PC-3 (cell line): ENCODE measurements at regions not wholly inside any gene's neighbourhood (a gene's known extent, or its start where the extent isn't known, plus 50 kb on each side); places are given as distances from the start of the nearest gene placed in this dataset.

Source experiments
- ATAC-seq: fragments of 200-7000 bp; cut with Tn5 transposase; 2 replicates; pipeline ENCODE4 v1.9.1; 2020; ENCODE audit warnings: mild to moderate bottlenecking, moderate library complexity
- BruUV-seq: library from RNA; stranded (reverse); fragments of 400-500 nt; replicated peaks from 2 replicates; lab custom pipeline; 2021; lab: Mats Ljungman, UMichigan
- CTCF ChIA-PET: fragments of 300-600 bp; sonication (Branson Sonifier 250); formaldehyde crosslinking; loops from one replicate; lab custom pipeline; 2022; ENCODE audit warnings: antibody characterized with exemption; lab: Charles Lee
- POLR2A ChIA-PET: fragments of 300-600 bp; sonication (Branson Sonifier 250); formaldehyde crosslinking; loops from one replicate; lab custom pipeline; 2022; ENCODE audit warnings: antibody characterized with exemption; ENCODE audit not compliant: unreplicated experiment; lab: Charles Lee
- DNase-seq: peaks from one replicate; pipeline ENCODE4 v3.0.0-alpha.2; 2015
- H2AFZ ChIP-seq: fragments of 300-600 bp; sonication (generic); 2 replicates; pipeline ENCODE4 v1.6.0; 2016; ENCODE audit warnings: antibody characterized with exemption, low read length
- H3F3A ChIP-seq: fragments of 300-600 bp; sonication (generic); one replicate; pipeline ENCODE4 v1.6.0; 2017; ENCODE audit warnings: antibody characterized with exemption, low read length, control low read depth, mild to moderate bottlenecking; ENCODE audit not compliant: unreplicated experiment
- H3K27ac ChIP-seq: fragments of 300-600 bp; sonication (generic); 2 replicates; pipeline ENCODE4 v1.5.1; 2016; ENCODE audit warnings: mild to moderate bottlenecking, low read length
- H3K27me3 ChIP-seq: fragments of 300-600 bp; sonication (generic); 2 replicates; pipeline ENCODE4 v1.6.1; 2016; ENCODE audit warnings: low read length, mixed read lengths
- H3K36me3 ChIP-seq: fragments of 300-600 bp; sonication (generic); 2 replicates; pipeline ENCODE4 v1.6.1; 2016; ENCODE audit warnings: low read depth, mixed run types, low read length, mixed read lengths
- H3K4me1 ChIP-seq: fragments of 300-600 bp; sonication (generic); 2 replicates; pipeline ENCODE4 v1.5.1; 2016; ENCODE audit warnings: low read length; ENCODE audit not compliant: insufficient read depth
- H3K4me2 ChIP-seq: fragments of 300-600 bp; sonication (generic); 2 replicates; pipeline ENCODE4 v1.6.0; 2016; ENCODE audit warnings: low read length
- H3K4me3 ChIP-seq: fragments of 300-600 bp; sonication (generic); 2 replicates; pipeline ENCODE4 v1.5.1; 2016; ENCODE audit warnings: mild to moderate bottlenecking, low read length, mixed read lengths
- H3K79me2 ChIP-seq: fragments of 300-600 bp; sonication (generic); 2 replicates; pipeline ENCODE4 v1.6.1; 2017; ENCODE audit warnings: low read length, mixed read lengths
- H3K9ac ChIP-seq: fragments of 300-600 bp; sonication (generic); 2 replicates; pipeline ENCODE4 v1.6.0; 2016; ENCODE audit warnings: mild to moderate bottlenecking, low read length
- H3K9me2 ChIP-seq: fragments of 300-600 bp; sonication (generic); replicated peaks from 2 replicates; pipeline ENCODE4 v1.6.1; 2016; ENCODE audit warnings: mixed run types, low read length, mixed read lengths
- H3K9me3 ChIP-seq: fragments of 300-600 bp; sonication (generic); 2 replicates; pipeline ENCODE4 v1.6.1; 2016; ENCODE audit warnings: low read length, mixed read lengths
- H4K20me1 ChIP-seq: fragments of 300-600 bp; sonication (generic); 2 replicates; pipeline ENCODE4 v1.6.1; 2016; ENCODE audit warnings: low read length, mixed read lengths
- EZH2 ChIP-seq: fragments of 300-600 bp; sonication (generic); IDR thresholded peaks from one replicate; pipeline ENCODE4 v1.6.1; 2017; ENCODE audit warnings: antibody characterized with exemption, mild to moderate bottlenecking, low read length; ENCODE audit not compliant: unreplicated experiment
- EZH2phosphoT487 ChIP-seq: fragments of 300-600 bp; sonication (generic); IDR thresholded peaks from 2 replicates; pipeline ENCODE4 v1.6.1; 2018; ENCODE audit warnings: mild to moderate bottlenecking, antibody characterized with exemption, low read length, borderline replicate concordance
- intact Hi-C: fragments of 100-400 bp; cut with micrococcal nuclease; formaldehyde crosslinking; loops from 2 replicates; pipeline ENCODE4 v1.9.0; 2023
- TF ChIP-seq, protein P1 (sequence below): fragments of 300-600 bp; sonication (generic); conservative IDR thresholded peaks from 2 replicates; pipeline ENCODE4 v1.5.1; 2017; ENCODE audit warnings: antibody characterized with exemption, low read depth, mild to moderate bottlenecking, low read length

- no peak overlapping the region for H2AFZ ChIP-seq
- ChIA-PET CTCF (no interaction called here), POLR2A (no interaction called here)
- H3F3A ChIP-seq: no peaks in the 10 kb centered on the region
- H3K4me2 ChIP-seq: no peak overlapping the region
- no peaks in the 10 kb centered on the region for H3K79me2 ChIP-seq
- H3K9me3 ChIP-seq: no peaks in the 10 kb centered on the region
- ATAC-seq (no peak), DNase-seq (no peak)
- H3K9ac ChIP-seq: no peak overlapping the region
- H3K27me3 ChIP-seq: no peaks in the 10 kb centered on the region
- TF ChIP-seq EZH2phosphoT487 (no peak), EZH2 (no peak)
- TF ChIP-seq, protein P1, sequence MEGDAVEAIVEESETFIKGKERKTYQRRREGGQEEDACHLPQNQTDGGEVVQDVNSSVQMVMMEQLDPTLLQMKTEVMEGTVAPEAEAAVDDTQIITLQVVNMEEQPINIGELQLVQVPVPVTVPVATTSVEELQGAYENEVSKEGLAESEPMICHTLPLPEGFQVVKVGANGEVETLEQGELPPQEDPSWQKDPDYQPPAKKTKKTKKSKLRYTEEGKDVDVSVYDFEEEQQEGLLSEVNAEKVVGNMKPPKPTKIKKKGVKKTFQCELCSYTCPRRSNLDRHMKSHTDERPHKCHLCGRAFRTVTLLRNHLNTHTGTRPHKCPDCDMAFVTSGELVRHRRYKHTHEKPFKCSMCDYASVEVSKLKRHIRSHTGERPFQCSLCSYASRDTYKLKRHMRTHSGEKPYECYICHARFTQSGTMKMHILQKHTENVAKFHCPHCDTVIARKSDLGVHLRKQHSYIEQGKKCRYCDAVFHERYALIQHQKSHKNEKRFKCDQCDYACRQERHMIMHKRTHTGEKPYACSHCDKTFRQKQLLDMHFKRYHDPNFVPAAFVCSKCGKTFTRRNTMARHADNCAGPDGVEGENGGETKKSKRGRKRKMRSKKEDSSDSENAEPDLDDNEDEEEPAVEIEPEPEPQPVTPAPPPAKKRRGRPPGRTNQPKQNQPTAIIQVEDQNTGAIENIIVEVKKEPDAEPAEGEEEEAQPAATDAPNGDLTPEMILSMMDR: no peak
- BruUV-seq: no TSS peak
- no peaks in the 10 kb centered on the region for H3K9me2 ChIP-seq
- no peak overlapping the region for H3K4me3 ChIP-seq
- H3K4me1 ChIP-seq: peaks cover 3% of the 10 kb centered on the region; the same call in 1 of the 2 replicates
- no peaks in the 10 kb centered on the region for H4K20me1 ChIP-seq
- no peaks in the 10 kb centered on the region for H3K36me3 ChIP-seq
- H3K27ac ChIP-seq: no peak overlapping the region
- intact Hi-C loops: no loop called here
These were observed 66.3 kb downstream of the MPP7 start for GRCh38 chr10:28236591-28236990.

- intact Hi-C loops: no loop called here
- Histone ChIP-seq H3K27me3 (no peaks in the 10 kb centered on the region), H3K9me2 (no peaks in the 10 kb centered on the region), H2AFZ (no peak overlapping the region), H3K9ac (no peak overlapping the region), H3K9me3 (no peaks in the 10 kb centered on the region), H3K4me3 (no peak overlapping the region), H3K27ac (no peak overlapping the region), H3K36me3 (no peaks in the 10 kb centered on the region), H3K79me2 (0 out of 2 replicates have a peak, but pooled peaks cover 8% of the 10 kb centered on the region), H3F3A (no peaks in the 10 kb centered on the region), H3K4me2 (no peak overlapping the region), H4K20me1 (no peaks in the 10 kb centered on the region), H3K4me1 (peaks cover 36% of the 10 kb centered on the region)
- CTCF ChIA-PET: no interaction called here
- ATAC-seq: no peak
- POLR2A ChIA-PET: no interaction called here
- no peak for DNase-seq
- BruUV-seq: no TSS peak
- no peak for TF ChIP-seq EZH2
- TF ChIP-seq, protein P1: no peak
- TF ChIP-seq EZH2phosphoT487: no peak
These were observed 82.1 kb downstream of the MPP7 start for GRCh38 chr10:28220811-28221210.

DNA sequence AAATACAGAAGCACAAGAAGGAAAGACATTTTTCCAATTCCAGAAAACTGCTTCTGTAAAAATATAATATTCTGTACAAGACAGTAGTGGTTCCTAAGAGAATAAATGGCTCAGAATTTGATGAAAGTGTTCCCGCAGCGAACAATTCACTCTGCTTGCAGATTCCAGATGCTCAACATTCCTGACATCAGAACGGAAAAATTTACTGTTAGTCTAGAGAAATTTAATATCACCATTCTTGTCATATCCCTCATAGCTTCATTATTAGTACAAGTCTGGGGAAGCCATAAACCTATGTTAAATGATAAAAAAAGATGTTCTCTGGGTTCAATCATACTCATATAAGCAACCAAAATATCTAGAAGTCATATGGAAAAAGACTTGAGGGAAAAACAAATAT is 83.6 kb downstream of the MPP7 start:
- Histone ChIP-seq H3K36me3 (no peaks in the 10 kb centered on the region), H3K79me2 (0 out of 2 replicates have a peak, but pooled peaks cover 8% of the 10 kb centered on the region), H3K9me3 (no peaks in the 10 kb centered on the region), H3K27ac (no peak overlapping the region), H3K27me3 (no peaks in the 10 kb centered on the region), H3K4me1 (peaks cover 50% of the 10 kb centered on the region), H3K9ac (no peak overlapping the region), H2AFZ (no peak overlapping the region), H4K20me1 (no peaks in the 10 kb centered on the region), H3K9me2 (no peaks in the 10 kb centered on the region), H3K4me2 (peak overlapping the region; percentile 27; the same call in 1 of the 2 replicates), H3F3A (no peaks in the 10 kb centered on the region), H3K4me3 (no peak overlapping the region)
- ChIA-PET POLR2A (no interaction called here), CTCF (no interaction called here)
- DNase-seq (peak; percentile 29), ATAC-seq (no peak)
- BruUV-seq: no TSS peak
- intact Hi-C loops: no loop called here
- TF ChIP-seq, protein P1: no peak
- TF ChIP-seq EZH2phosphoT487: no peak
- no peak for TF ChIP-seq EZH2
